Lung (tissue), 11 donors: ENCODE measurements at regions not wholly inside any gene's neighbourhood (a gene's known extent, or its start where the extent isn't known, plus 50 kb on each side); places are given as distances from the start of the nearest gene placed in this dataset.

ENCODE experiments used
- ATAC-seq: fragments of 200-7000 bp; cut with Tn5 transposase; one replicate; pipeline ENCODE4 v1.9.1; 2020; ENCODE audit warnings: moderate number of reproducible peaks; ENCODE audit not compliant: insufficient read depth, low FRiP score
- DNase-seq, 3 donors: peaks; one replicate each; pipeline ENCODE4 v3.0.0-alpha.2; 2013 to 2017
- H3K27ac ChIP-seq, 2 donors: one replicate each; pipeline ENCODE4 v1.5.1; 2013; ENCODE audit warnings: mild to moderate bottlenecking in 2 of 2, moderate library complexity in 2 of 2, control low read depth in 1 of 2, inconsistent platforms in 1 of 2, low read depth in 1 of 2, low read length in 1 of 2
- H3K27me3 ChIP-seq, 3 donors: one replicate each; pipeline ENCODE4 v1.5.1; 2013; ENCODE audit warnings: low read length in 2 of 3; ENCODE audit not compliant: control insufficient read depth in 3 of 3, insufficient read depth in 3 of 3
- H3K36me3 ChIP-seq, 4 donors: one replicate each; pipeline ENCODE4 v1.5.1; 2013; ENCODE audit warnings: low read length in 4 of 4, mild to moderate bottlenecking in 1 of 4, moderate library complexity in 1 of 4; ENCODE audit not compliant: control insufficient read depth in 4 of 4, insufficient read depth in 4 of 4
- H3K4me1 ChIP-seq, 5 donors: one replicate each; pipeline ENCODE4 v1.5.1; 2013; ENCODE audit warnings: low read length in 5 of 5, mild to moderate bottlenecking in 2 of 5, moderate library complexity in 1 of 5; ENCODE audit not compliant: control insufficient read depth in 5 of 5, insufficient read depth in 5 of 5
- H3K4me3 ChIP-seq: one replicate; pipeline ENCODE4 v1.5.1; 2013; ENCODE audit warnings: mild to moderate bottlenecking, control low read depth, moderate library complexity
- H3K9ac ChIP-seq, 2 donors: one replicate each; pipeline ENCODE4 v1.5.1; 2013; ENCODE audit warnings: low read length in 2 of 2, control low read depth in 1 of 2; ENCODE audit not compliant: insufficient read depth in 1 of 2
- H3K9me3 ChIP-seq, 4 donors: one replicate each; pipeline ENCODE4 v1.5.1; 2013; ENCODE audit warnings: low read length in 3 of 4, mild to moderate bottlenecking in 1 of 4, moderate library complexity in 1 of 4; ENCODE audit not compliant: control insufficient read depth in 4 of 4, insufficient read depth in 3 of 4
- CTCF ChIP-seq: IDR thresholded peaks from 2 replicates; pipeline ENCODE4 v1.5.1; 2012; ENCODE audit warnings: mild to moderate bottlenecking; ENCODE audit errors: control extremely low read depth, extremely low read depth
- WGBS, 2 donors: extraction: QIAGEN DNeasy Blood & Tissue Kit; methylation state at CpG; one replicate each; pipeline ENCODE4 v1.1.7; 2013; 5-methylcytosine and 5-hydroxymethylcytosine counted together
- donor health status: control.
- donor health status: control.
- donor health status: Bipolar disorder and iron deficiency.
- donor health status: healthy.
- donor health status: DM: yes; HTN: yes; CAD: no.

- no peak overlapping the region for H3K4me3 ChIP-seq
- no peaks in the 10 kb centered on the region for H3K4me1 ChIP-seq
- H3K36me3 ChIP-seq = no peaks in the 10 kb centered on the region
- H3K27ac ChIP-seq = no peak overlapping the region
- H3K27me3 ChIP-seq = peaks cover 0 to 8% (median 0%) of the 10 kb centered on the region in 3 donors
- H3K9me3 ChIP-seq = no peaks in the 10 kb centered on the region
- no peak for DNase-seq
- ATAC-seq = no peak
- H3K9ac ChIP-seq = no peak overlapping the region
- TF ChIP-seq CTCF = no peak
Measured at GRCh38 chr1:34657266-34657665, 97.6 kb upstream of the GJB5 start.

GRCh38 chr1:34657849-34658248 is 97.0 kb upstream of the GJB5 start:
- Histone ChIP-seq H3K27ac (no peak overlapping the region), H3K4me3 (no peak overlapping the region), H3K9ac (no peak overlapping the region), H3K4me1 (no peaks in the 10 kb centered on the region), H3K36me3 (no peaks in the 10 kb centered on the region), H3K9me3 (no peaks in the 10 kb centered on the region), H3K27me3 (peaks cover 0 to 8% (median 0%) of the 10 kb centered on the region in 3 donors)
- DNase-seq (no peak), ATAC-seq (no peak)
- 88 to 97% methylated on average over 2 of the region's 2 CpGs for WGBS, 2 donors
- TF ChIP-seq CTCF = no peak

DNA sequence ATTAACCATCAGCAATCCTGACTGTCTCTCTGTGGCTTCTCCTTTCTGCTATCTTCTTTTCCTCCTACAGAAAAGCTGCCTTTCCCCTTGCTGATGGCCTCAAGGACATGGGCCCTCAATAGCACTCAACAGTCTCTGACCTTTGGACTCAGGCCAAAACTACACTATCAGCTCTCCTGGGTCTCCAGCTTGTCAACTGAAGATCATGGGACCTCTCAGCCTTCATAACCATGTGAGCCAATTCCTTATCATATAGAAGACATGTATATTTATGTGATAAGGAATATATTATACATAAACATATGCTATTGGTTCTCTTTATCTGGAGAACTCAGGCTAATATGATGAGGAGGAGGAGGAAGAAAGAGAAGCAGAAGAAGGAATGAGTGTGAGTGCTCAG is 91.8 kb upstream of the GJB5 start:
- no peak overlapping the region for H3K4me3 ChIP-seq
- peaks cover 0 to 1% (median 0%) of the 10 kb centered on the region in 4 donors for H3K9me3 ChIP-seq
- no peak overlapping the region for H3K9ac ChIP-seq
- H3K27me3 ChIP-seq = no peaks in the 10 kb centered on the region
- TF ChIP-seq CTCF = no peak
- ATAC-seq (no peak), DNase-seq (no peak)
- no peaks in the 10 kb centered on the region for H3K4me1 ChIP-seq
- no peaks in the 10 kb centered on the region for H3K36me3 ChIP-seq
- H3K27ac ChIP-seq = no peak overlapping the region

DNA sequence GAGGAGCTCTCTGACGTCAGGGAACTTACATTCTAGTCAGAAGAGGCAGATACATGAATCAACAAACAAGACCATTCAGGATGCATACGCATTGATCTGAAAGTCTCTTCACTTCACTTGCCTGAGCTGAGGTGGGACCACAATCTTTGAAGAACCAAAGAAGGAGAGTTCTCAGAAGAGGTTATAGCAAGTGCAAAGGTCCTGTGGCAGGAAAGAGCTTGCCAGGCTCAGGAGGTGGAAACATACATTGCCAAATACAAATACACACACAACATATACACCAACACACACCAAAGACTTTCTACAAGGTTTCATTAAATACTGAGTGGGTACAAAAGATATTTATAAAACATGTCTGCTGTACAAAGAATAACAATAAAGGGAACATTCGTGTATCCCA is 86.8 kb upstream of the GJB5 start:
- Histone ChIP-seq H3K27ac (no peak overlapping the region), H3K9me3 (peaks cover 0 to 6% (median 0%) of the 10 kb centered on the region in 4 donors), H3K9ac (no peak overlapping the region), H3K36me3 (no peaks in the 10 kb centered on the region), H3K4me3 (no peak overlapping the region), H3K4me1 (no peaks in the 10 kb centered on the region), H3K27me3 (no peaks in the 10 kb centered on the region)
- DNase-seq (no peak), ATAC-seq (no peak)
- no peak for TF ChIP-seq CTCF
- 80 to 89% methylated on average over 3 of the region's 3 CpGs for WGBS, 2 donors
